PFSK-1 (cell line): ENCODE measurements at regions not wholly inside any gene's neighbourhood (a gene's known extent, or its start where the extent isn't known, plus 50 kb on each side); places are given as distances from the start of the nearest gene placed in this dataset.

Experiments
- POLR2AphosphoS5 ChIP-seq: IDR thresholded peaks from 2 replicates; pipeline ENCODE4 v1.6.1; 2012; ENCODE audit warnings: low read depth, mild to moderate bottlenecking, control low read depth, low read length, moderate library complexity
- SIN3A ChIP-seq: IDR thresholded peaks from 2 replicates; pipeline ENCODE4 v1.6.1; 2012; ENCODE audit warnings: mild to moderate bottlenecking, low read length, moderate library complexity, borderline replicate concordance; ENCODE audit not compliant: insufficient read depth
- TAF1 ChIP-seq: IDR thresholded peaks from 2 replicates; pipeline ENCODE4 v1.6.1; 2012; ENCODE audit warnings: low read length, control low read depth, borderline replicate concordance; ENCODE audit not compliant: insufficient read depth

DNA sequence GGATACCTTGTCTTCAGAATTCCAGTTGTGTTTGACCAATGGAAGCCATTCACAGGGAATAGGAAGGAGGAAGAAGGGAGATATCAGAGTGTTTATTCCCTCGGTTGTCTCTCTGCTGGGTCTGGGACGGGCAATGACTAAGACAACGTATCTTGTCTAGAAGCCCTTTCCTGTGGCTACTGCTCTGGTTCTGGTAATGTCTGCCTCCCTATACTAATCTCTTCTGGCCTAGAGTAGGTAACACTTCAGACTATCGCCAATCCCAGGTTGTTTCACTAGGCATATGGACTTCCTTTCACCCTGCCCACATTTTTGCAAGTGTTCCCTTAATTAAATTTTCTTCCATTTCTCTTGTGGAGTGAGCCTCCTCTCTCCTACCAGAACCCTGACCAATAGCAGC is 687.7 kb upstream of the TBX3 start:
- TF ChIP-seq POLR2AphosphoS5 (no peak), SIN3A (no peak), TAF1 (no peak)
